ENCODE measurements at regions not wholly inside any gene's neighbourhood (a gene's known extent, or its start where the extent isn't known, plus 50 kb on each side); places are given as distances from the start of the nearest gene placed in this dataset.
"Not testable (repeated sequence)": the region's sequence is repeated elsewhere in the genome, so short reads cannot be mapped to it uniquely, and the experiment has no call there.

- DNase-seq: no peak
Measured at GRCh38 chr7:50914460-50914859, 131.8 kb upstream of the GRB10 start.

GRCh38 chr7:50908628-50909290 lies 126.1 kb upstream of the GRB10 start:
- DNase-seq: no peak

GRCh38 chr7:50898604-50899477 lies 116.1 kb upstream of the GRB10 start:
- DNase-seq: not testable (repeated sequence)

- peak; percentile 21 for DNase-seq
Measured at GRCh38 chr7:50887061-50887460, 104.4 kb upstream of the GRB10 start.

- no peak for DNase-seq
Measured at GRCh38 chr7:50872437-50872836, 89.7 kb upstream of the GRB10 start.

- DNase-seq: no peak
Measured at GRCh38 chr7:50869108-50869725, 86.5 kb upstream of the GRB10 start.

GRCh38 chr7:50868426-50869100 lies 85.9 kb upstream of the GRB10 start:
- DNase-seq: no peak

- DNase-seq: no peak
Measured at GRCh38 chr7:50867034-50867356, 84.3 kb upstream of the GRB10 start.

- no peak for DNase-seq
Measured at GRCh38 chr7:50866343-50867033, 83.8 kb upstream of the GRB10 start.

GRCh38 chr7:50865450-50865849 lies 82.8 kb upstream of the GRB10 start:
- DNase-seq: no peak

GRCh38 chr7:50864694-50865093 lies 82.0 kb upstream of the GRB10 start:
- DNase-seq: no peak

GRCh38 chr7:50863053-50863452 lies 80.4 kb upstream of the GRB10 start:
- DNase-seq: no peak

GRCh38 chr7:50862302-50862701 lies 79.6 kb upstream of the GRB10 start:
- DNase-seq: no peak

GRCh38 chr7:50860598-50860997 lies 77.9 kb upstream of the GRB10 start:
- DNase-seq: no peak

- no peak for DNase-seq
Measured at GRCh38 chr7:50860174-50860573, 77.5 kb upstream of the GRB10 start.

GRCh38 chr7:50858528-50859245 lies 76.0 kb upstream of the GRB10 start:
- no peak for DNase-seq

- peak; percentile 95 for DNase-seq
Measured at GRCh38 chr7:50857804-50858489, 75.3 kb upstream of the GRB10 start.

GRCh38 chr7:50856806-50857205 lies 74.1 kb upstream of the GRB10 start:
- no peak for DNase-seq

- DNase-seq: no peak
Measured at GRCh38 chr7:50856231-50856630, 73.5 kb upstream of the GRB10 start.

GRCh38 chr7:50855526-50855925 lies 72.8 kb upstream of the GRB10 start:
- no peak for DNase-seq

GRCh38 chr7:50854831-50855230 lies 72.1 kb upstream of the GRB10 start:
- no peak for DNase-seq

- DNase-seq: no peak
Measured at GRCh38 chr7:50854247-50854646, 71.6 kb upstream of the GRB10 start.

Measured in DMS153 (cell line).